Heart left ventricle (tissue), 16 donors: ENCODE measurements at regions not wholly inside any gene's neighbourhood (a gene's known extent, or its start where the extent isn't known, plus 50 kb on each side); places are given as distances from the start of the nearest gene placed in this dataset.

ENCODE experiments used
- ATAC-seq, 4 donors: fragments of 200-7000 bp; cut with Tn5 transposase; one replicate each; pipeline ENCODE4 v1.9.1; 2020 to 2022; ENCODE audit warnings: moderate library complexity in 4 of 4, mild to moderate bottlenecking in 3 of 4, moderate number of reproducible peaks in 1 of 4
- DNase-seq, 5 donors: peaks; one replicate each; pipeline ENCODE4 v3.0.0-alpha.2; 2020
- H3K27ac ChIP-seq, 12 donors: fragments of 200-600 bp; sonication (generic) in 4 of 12; one replicate each; pipeline versions ENCODE4 v1.5.0 to v1.8.0; 2016 to 2022; ENCODE audit warnings: mild to moderate bottlenecking in 2 of 12
- H3K27me3 ChIP-seq, 9 donors: fragments of 200-600 bp; sonication (generic) in 2 of 9; one replicate each; pipeline versions ENCODE4 v1.5.1 to v1.8.0; 2016 to 2022; ENCODE audit warnings: mild to moderate bottlenecking in 3 of 9
- H3K36me3 ChIP-seq, 9 donors: fragments of 200-600 bp; sonication (generic) in 2 of 9; one replicate each; pipeline versions ENCODE4 v1.5.0 to v1.8.0; 2018 to 2022; ENCODE audit warnings: mild to moderate bottlenecking in 2 of 9
- H3K4me1 ChIP-seq, 12 donors: fragments of 200-600 bp; sonication (generic) in 4 of 12; one replicate each; pipeline versions ENCODE4 v1.5.0 to v1.8.0; 2016 to 2022; ENCODE audit warnings: mild to moderate bottlenecking in 3 of 12
- H3K4me3 ChIP-seq, 12 donors: fragments of 200-600 bp; sonication (generic) in 4 of 12; one replicate each; pipeline versions ENCODE4 v1.5.0 to v1.8.0; 2017 to 2022; ENCODE audit warnings: mild to moderate bottlenecking in 9 of 12, moderate library complexity in 4 of 12
- H3K9me3 ChIP-seq, 12 donors: fragments of 200-600 bp; sonication (generic) in 4 of 12; one replicate each; pipeline versions ENCODE4 v1.5.0 to v1.8.0; 2016 to 2022; ENCODE audit warnings: mild to moderate bottlenecking in 1 of 12
- CTCF ChIP-seq, 12 donors: fragments of 200-600 bp; sonication (generic) in 4 of 12; IDR thresholded peaks; one replicate each; pipeline versions ENCODE4 v1.5.0 to v1.8.0; 2018 to 2022; ENCODE audit warnings: antibody characterized with exemption in 12 of 12, mild to moderate bottlenecking in 5 of 12
- POLR2A ChIP-seq, 2 donors: fragments of 450-650 bp; IDR thresholded peaks; one replicate each; pipeline ENCODE4 v1.6.1; 2017; ENCODE audit warnings: antibody characterized with exemption in 2 of 2, mild to moderate bottlenecking in 2 of 2, moderate library complexity in 2 of 2
- WGBS, 4 donors: extraction: QIAGEN DNeasy Blood & Tissue Kit in 2 of 4; methylation state at CpG; one replicate each; pipeline versions ENCODE4 v1.1.5 to v1.1.7; 2013 to 2018; 5-methylcytosine and 5-hydroxymethylcytosine counted together
- intact Hi-C, 10 donors: fragments of 100-400 bp; cut with DNase I; formaldehyde crosslinking; loops; one replicate each; pipeline versions ENCODE4 v1.11.1 to v1.14.2; 2022
- donor health status: ischemic (EF 13 %, LVEDD 7.1; RV severe dilation, severe dysfunction).
- donor health status: healthy with polysubstance abuse.
- donor health status: DM: no; HTN: yes; CAD: no.
- donor health status: DM: no; HTN: no; CAD: no.
- donor health status: ischemic (EF 25% LVEDD 6.9; RV normal size, moderate dysfunction).
- donor health status: ischemic (EF 25% LVEDD 5.7; RV mildly dilated, moderate dysfunction).
- donor health status: healthy.
- donor health status: DM: yes; HTN: yes; CAD: no.
- donor health status: ischemic (EF 35%, LVEDD 5.7; RV mildly dilated, moderate dysfunction).
- donor health status: nonischemic (EF 11% LVEDD 7.7; RV severe dilation, severe dysfunction).
- donor health status: DM: yes; HTN: yes; CAD: no.
- donor health status: PGD.
- donor health status: ischemic (EF 29% LVEDD 5.4; RV normal size, mild dysfunction).
- donor health status: nonischemic (EF 23%, LVEDD 6.1; RV moderate dilation, normal function).

GRCh38 chr17:52368886-52369285 is 210.4 kb upstream of the CA10 start:
- no peaks in the 10 kb centered on the region for H3K9me3 ChIP-seq
- ATAC-seq (no peak), DNase-seq (no peak)
- H3K4me3 ChIP-seq, result no peak overlapping the region
- 73 to 80% (median 75%) methylated on average over 7 of the region's 7 CpGs for WGBS, 4 donors
- TF ChIP-seq CTCF (IDR thresholded peaks at IDR 0.05) (no peak), POLR2A (IDR thresholded peaks at IDR 0.05) (no peak)
- no peaks in the 10 kb centered on the region for H3K36me3 ChIP-seq
- H3K4me1 ChIP-seq, result no peaks in the 10 kb centered on the region
- intact Hi-C loops, result loop anchor here in 1 of 10 donors (10.0 kb wide), 1 partner anchor 64 kb away; no protein-coding TSS in a partner anchor
- H3K27ac ChIP-seq, result no peak overlapping the region
- H3K27me3 ChIP-seq, result no peaks in the 10 kb centered on the region

GRCh38 chr17:52357854-52358253 is 199.3 kb upstream of the CA10 start:
- H3K36me3 ChIP-seq, result no peaks in the 10 kb centered on the region
- peaks cover 0 to 11% (median 0%) of the 10 kb centered on the region in 12 donors for H3K9me3 ChIP-seq
- no peaks in the 10 kb centered on the region for H3K4me1 ChIP-seq
- intact Hi-C loops, result no loop called here
- ATAC-seq, result no peak
- H3K27me3 ChIP-seq, result no peaks in the 10 kb centered on the region
- 77 to 82% (median 80%) methylated on average over 2 of the region's 2 CpGs for WGBS, 4 donors
- DNase-seq, result no peak
- H3K27ac ChIP-seq, result no peak overlapping the region
- no peak overlapping the region for H3K4me3 ChIP-seq
- no peak for TF ChIP-seq POLR2A (IDR thresholded peaks at IDR 0.05)
- no peak for TF ChIP-seq CTCF (IDR thresholded peaks at IDR 0.05)

- H3K9me3 ChIP-seq, result peaks cover 0 to 10% (median 0%) of the 10 kb centered on the region in 12 donors
- no peak overlapping the region for H3K4me3 ChIP-seq
- no peaks in the 10 kb centered on the region for H3K4me1 ChIP-seq
- ATAC-seq, result no peak
- intact Hi-C loops, result no loop called here
- no peaks in the 10 kb centered on the region for H3K27me3 ChIP-seq
- no peak overlapping the region for H3K27ac ChIP-seq
- no peak for DNase-seq
- no peaks in the 10 kb centered on the region for H3K36me3 ChIP-seq
- TF ChIP-seq POLR2A (IDR thresholded peaks at IDR 0.05) (no peak), CTCF (IDR thresholded peaks at IDR 0.05) (no peak)
- 59 to 76% (median 70%) methylated on average over 4 of the region's 4 CpGs for WGBS, 4 donors
These were observed 178.3 kb upstream of the CA10 start for GRCh38 chr17:52336796-52337195.

- WGBS, 4 donors, result 50 to 63% (median 57%) methylated on average over 1 of the region's 1 CpG
- H3K27ac ChIP-seq, result no peak overlapping the region
- no peak overlapping the region for H3K4me3 ChIP-seq
- no peaks in the 10 kb centered on the region for H3K4me1 ChIP-seq
- ATAC-seq (no peak), DNase-seq (no peak)
- no peak for TF ChIP-seq POLR2A (IDR thresholded peaks at IDR 0.05)
- TF ChIP-seq CTCF (IDR thresholded peaks at IDR 0.05), result no peak
- intact Hi-C loops, result loop anchor here in 1 of 10 donors (10.0 kb wide), 1 partner anchor 58 kb away; no protein-coding TSS in a partner anchor
- no peaks in the 10 kb centered on the region for H3K36me3 ChIP-seq
- H3K27me3 ChIP-seq, result no peaks in the 10 kb centered on the region
- no peaks in the 10 kb centered on the region for H3K9me3 ChIP-seq
These were observed 147.8 kb upstream of the CA10 start for GRCh38 chr17:52306314-52306713.
